Thyroid gland (tissue), 4 donors: ENCODE measurements at regions not wholly inside any gene's neighbourhood (a gene's known extent, or its start where the extent isn't known, plus 50 kb on each side); places are given as distances from the start of the nearest gene placed in this dataset.

Experiments used
- CTCF ChIP-seq, 6 experiments: fragments of 200-600 bp in 3 of 6; fragments of 450-650 bp in 3 of 6; sonication (generic) in 3 of 6; IDR thresholded peaks; one replicate each; pipeline ENCODE4 v1.5.1; 2016 to 2019; ENCODE audit warnings: antibody characterized with exemption in 6 of 6, mild to moderate bottlenecking in 2 of 6, inconsistent platforms in 1 of 6, moderate library complexity in 1 of 6
- POLR2A ChIP-seq, 2 donors: fragments of 450-650 bp; IDR thresholded peaks; one replicate each; pipeline ENCODE4 v1.6.1; 2017; ENCODE audit warnings: antibody characterized with exemption in 2 of 2, mild to moderate bottlenecking in 2 of 2, moderate library complexity in 1 of 2

- TF ChIP-seq CTCF (IDR thresholded peaks at IDR 0.05) (no peak), POLR2A (IDR thresholded peaks at IDR 0.05) (no peak)
Observed at GRCh38 chr20:47998736-47999135, 213.5 kb upstream of the SULF2 start.
